Mammary epithelial cell (primary cell): ENCODE measurements at regions not wholly inside any gene's neighbourhood (a gene's known extent, or its start where the extent isn't known, plus 50 kb on each side); places are given as distances from the start of the nearest gene placed in this dataset.

Experiments used
- EZH2 ChIP-seq: IDR thresholded peaks from 2 replicates; pipeline ENCODE4 v1.6.1; 2012; ENCODE audit warnings: low read length, inconsistent platforms, borderline replicate concordance
- TF ChIP-seq, protein P1 (sequence below), 2 donors: IDR thresholded peaks in 1 of 2; conservative IDR thresholded peaks in 1 of 2; 2 replicates each; pipeline ENCODE4 v1.5.1; 2011 to 2012; ENCODE audit warnings: inconsistent platforms in 2 of 2, low read length in 2 of 2, mild to moderate bottlenecking in 2 of 2, control low read depth in 1 of 2, low read depth in 1 of 2; ENCODE audit not compliant: insufficient read depth in 1 of 2; ENCODE audit errors: extremely low read depth in 1 of 2

DNA sequence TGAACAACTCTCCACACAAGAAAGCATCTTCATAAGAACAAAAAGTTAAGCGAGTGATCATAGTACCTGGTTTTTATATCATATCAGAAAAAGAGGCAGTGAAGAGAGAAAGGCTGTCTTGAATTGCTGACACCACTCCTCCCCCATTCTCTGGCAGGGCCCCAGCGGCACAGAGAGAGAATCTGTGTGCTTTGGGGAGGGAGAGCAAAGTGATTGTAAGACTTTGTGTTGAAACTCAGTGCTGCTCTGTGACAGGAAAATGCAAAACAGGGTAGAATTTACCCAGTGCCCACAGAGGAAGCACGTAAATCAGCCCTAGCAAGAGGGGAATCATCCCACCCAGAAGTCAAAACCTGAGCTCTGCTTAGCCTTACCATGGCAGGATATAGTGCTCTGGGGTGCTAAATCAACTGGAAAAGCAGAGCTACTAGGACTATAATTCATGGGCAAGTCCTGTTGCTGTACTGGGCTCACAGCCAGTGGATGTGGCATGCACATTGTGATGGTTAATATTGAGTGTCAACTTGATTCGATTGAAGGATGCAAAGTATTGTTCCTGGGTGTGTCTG lies 174.6 kb downstream of the PRR32 start:
- TF ChIP-seq, protein P1, sequence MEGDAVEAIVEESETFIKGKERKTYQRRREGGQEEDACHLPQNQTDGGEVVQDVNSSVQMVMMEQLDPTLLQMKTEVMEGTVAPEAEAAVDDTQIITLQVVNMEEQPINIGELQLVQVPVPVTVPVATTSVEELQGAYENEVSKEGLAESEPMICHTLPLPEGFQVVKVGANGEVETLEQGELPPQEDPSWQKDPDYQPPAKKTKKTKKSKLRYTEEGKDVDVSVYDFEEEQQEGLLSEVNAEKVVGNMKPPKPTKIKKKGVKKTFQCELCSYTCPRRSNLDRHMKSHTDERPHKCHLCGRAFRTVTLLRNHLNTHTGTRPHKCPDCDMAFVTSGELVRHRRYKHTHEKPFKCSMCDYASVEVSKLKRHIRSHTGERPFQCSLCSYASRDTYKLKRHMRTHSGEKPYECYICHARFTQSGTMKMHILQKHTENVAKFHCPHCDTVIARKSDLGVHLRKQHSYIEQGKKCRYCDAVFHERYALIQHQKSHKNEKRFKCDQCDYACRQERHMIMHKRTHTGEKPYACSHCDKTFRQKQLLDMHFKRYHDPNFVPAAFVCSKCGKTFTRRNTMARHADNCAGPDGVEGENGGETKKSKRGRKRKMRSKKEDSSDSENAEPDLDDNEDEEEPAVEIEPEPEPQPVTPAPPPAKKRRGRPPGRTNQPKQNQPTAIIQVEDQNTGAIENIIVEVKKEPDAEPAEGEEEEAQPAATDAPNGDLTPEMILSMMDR (conservative IDR thresholded peaks at IDR 0.05 in 1 of 2, IDR thresholded peaks at IDR 0.05 in 1 of 2; ENCODE audit: extremely low read depth in 1 of 2, insufficient read depth in 1 of 2, low read depth in 1 of 2, low read length in 2 of 2): no peak
- no peak for TF ChIP-seq EZH2
